Upper lobe of left lung (tissue), 4 donors: ENCODE measurements at regions not wholly inside any gene's neighbourhood (a gene's known extent, or its start where the extent isn't known, plus 50 kb on each side); places are given as distances from the start of the nearest gene placed in this dataset.

Source experiments
- CTCF ChIP-seq, 6 experiments: fragments of 450-650 bp in 4 of 6; fragments of 200-600 bp in 2 of 6; sonication (generic) in 2 of 6; IDR thresholded peaks; one replicate each; pipeline ENCODE4 v1.5.1; 2016 to 2019; ENCODE audit warnings: antibody characterized with exemption in 6 of 6
- EP300 ChIP-seq, 4 donors: sonication (generic); formaldehyde crosslinking; IDR thresholded peaks; one replicate each; pipeline ENCODE4 v1.5.1; 2017; ENCODE audit warnings: antibody characterized with exemption in 4 of 4, control low read depth in 2 of 4
- POLR2A ChIP-seq, 4 donors: fragments of 450-650 bp; IDR thresholded peaks; one replicate each; pipeline ENCODE4 v1.5.1; 2016 to 2017; ENCODE audit warnings: antibody characterized with exemption in 4 of 4, mild to moderate bottlenecking in 2 of 4
- POLR2AphosphoS5 ChIP-seq, 2 donors: sonication (generic); formaldehyde crosslinking; IDR thresholded peaks; one replicate each; pipeline ENCODE4 v1.5.1; 2017; ENCODE audit warnings: antibody characterized with exemption in 2 of 2

GRCh38 chr13:89053418-89053817 is 1382.2 kb downstream of the SLITRK5 start:
- TF ChIP-seq CTCF (IDR thresholded peaks at IDR 0.05) (no peak), POLR2A (IDR thresholded peaks at IDR 0.05) (no peak), POLR2AphosphoS5 (IDR thresholded peaks at IDR 0.05) (no peak), EP300 (IDR thresholded peaks at IDR 0.05) (no peak)
